Loucy (cell line): ENCODE measurements at regions not wholly inside any gene's neighbourhood (a gene's known extent, or its start where the extent isn't known, plus 50 kb on each side); places are given as distances from the start of the nearest gene placed in this dataset.

Experiments
- H2AFZ ChIP-seq: fragments of 200-600 bp; sonication (generic); 2 replicates; pipeline ENCODE4 v1.6.0; 2016; ENCODE audit warnings: antibody characterized with exemption, mild to moderate bottlenecking, low read length, moderate library complexity
- H3F3A ChIP-seq: fragments of 200-600 bp; 2 replicates; pipeline ENCODE4 v1.6.0; 2016; ENCODE audit warnings: antibody characterized with exemption, low read depth, mild to moderate bottlenecking
- H3K27me3 ChIP-seq: fragments of 200-600 bp; sonication (generic); 2 replicates; pipeline ENCODE4 v1.6.1; 2014; ENCODE audit warnings: low read length, mild to moderate bottlenecking; ENCODE audit not compliant: insufficient read depth, poor library complexity, severe bottlenecking
- H3K36me3 ChIP-seq: fragments of 200-600 bp; sonication (generic); 2 replicates; pipeline ENCODE4 v1.6.1; 2016; ENCODE audit warnings: low read length; ENCODE audit not compliant: insufficient read depth
- H3K4me1 ChIP-seq: fragments of 200-600 bp; sonication (generic); 2 replicates; pipeline ENCODE4 v1.5.1; 2014; ENCODE audit warnings: low read length, mild to moderate bottlenecking; ENCODE audit not compliant: insufficient read depth, poor library complexity, severe bottlenecking
- H3K4me2 ChIP-seq: fragments of 200-600 bp; sonication (generic); 2 replicates; pipeline ENCODE4 v1.6.0; 2014; ENCODE audit warnings: antibody characterized with exemption, low read length, low read depth, mild to moderate bottlenecking; ENCODE audit not compliant: poor library complexity, severe bottlenecking
- H3K4me3 ChIP-seq: fragments of 200-600 bp; sonication (generic); 2 replicates; pipeline ENCODE4 v1.5.1; 2014; ENCODE audit warnings: low read length, mild to moderate bottlenecking, mixed read lengths; ENCODE audit not compliant: poor library complexity, severe bottlenecking
- H3K79me2 ChIP-seq: fragments of 200-600 bp; sonication (generic); 2 replicates; pipeline ENCODE4 v1.6.1; 2014; ENCODE audit warnings: low read length; ENCODE audit not compliant: insufficient read depth
- H3K9ac ChIP-seq: fragments of 200-600 bp; sonication (generic); 2 replicates; pipeline ENCODE4 v1.6.0; 2014; ENCODE audit warnings: mild to moderate bottlenecking, low read depth, low read length, moderate library complexity; ENCODE audit not compliant: poor library complexity, severe bottlenecking
- H3K9me2 ChIP-seq: fragments of 200-600 bp; sonication (generic); replicated peaks from 2 replicates; pipeline ENCODE4 v1.6.1; 2016; ENCODE audit warnings: low read depth, low read length, mixed read lengths
- H3K9me3 ChIP-seq: fragments of 200-600 bp; sonication (generic); 2 replicates; pipeline ENCODE4 v1.6.1; 2014; ENCODE audit warnings: mild to moderate bottlenecking, antibody characterized with exemption, low read length, low read depth; ENCODE audit not compliant: insufficient read depth
- H4K20me1 ChIP-seq: fragments of 200-600 bp; sonication (generic); 2 replicates; pipeline ENCODE4 v1.6.0; 2014; ENCODE audit warnings: antibody characterized with exemption, low read length, mild to moderate bottlenecking; ENCODE audit not compliant: insufficient read depth, poor library complexity, severe bottlenecking
- EZH2phosphoT487 ChIP-seq: fragments of 200-600 bp; IDR thresholded peaks from 2 replicates; pipeline ENCODE4 v1.6.1; 2018; ENCODE audit warnings: antibody characterized with exemption, mild to moderate bottlenecking, moderate library complexity, borderline replicate concordance
- TF ChIP-seq, protein P1 (sequence below): fragments of 200-600 bp; sonication (generic); conservative IDR thresholded peaks from 2 replicates; pipeline ENCODE4 v1.5.1; 2014; ENCODE audit warnings: mild to moderate bottlenecking, antibody characterized with exemption, low read length

GRCh38 chr6:62737792-62738191 is 451.8 kb upstream of the KHDRBS2 start:
- H2AFZ ChIP-seq, result no peak overlapping the region
- no peak for TF ChIP-seq EZH2phosphoT487
- no peaks in the 10 kb centered on the region for H3K79me2 ChIP-seq

GRCh38 chr6:62721408-62721807 is 435.4 kb upstream of the KHDRBS2 start:
- Histone ChIP-seq H3K4me1 (no peaks in the 10 kb centered on the region), H3K36me3 (no peaks in the 10 kb centered on the region), H4K20me1 (no peaks in the 10 kb centered on the region), H2AFZ (no peak overlapping the region), H3K4me3 (no peak overlapping the region), H3K9me2 (no peaks in the 10 kb centered on the region), H3K9me3 (0 out of 2 replicates have a peak, but pooled peaks cover 1% of the 10 kb centered on the region), H3K4me2 (no peak overlapping the region), H3K79me2 (no peaks in the 10 kb centered on the region), H3K27me3 (no peaks in the 10 kb centered on the region), H3F3A (no peaks in the 10 kb centered on the region), H3K9ac (no peak overlapping the region)
- TF ChIP-seq, protein P1, sequence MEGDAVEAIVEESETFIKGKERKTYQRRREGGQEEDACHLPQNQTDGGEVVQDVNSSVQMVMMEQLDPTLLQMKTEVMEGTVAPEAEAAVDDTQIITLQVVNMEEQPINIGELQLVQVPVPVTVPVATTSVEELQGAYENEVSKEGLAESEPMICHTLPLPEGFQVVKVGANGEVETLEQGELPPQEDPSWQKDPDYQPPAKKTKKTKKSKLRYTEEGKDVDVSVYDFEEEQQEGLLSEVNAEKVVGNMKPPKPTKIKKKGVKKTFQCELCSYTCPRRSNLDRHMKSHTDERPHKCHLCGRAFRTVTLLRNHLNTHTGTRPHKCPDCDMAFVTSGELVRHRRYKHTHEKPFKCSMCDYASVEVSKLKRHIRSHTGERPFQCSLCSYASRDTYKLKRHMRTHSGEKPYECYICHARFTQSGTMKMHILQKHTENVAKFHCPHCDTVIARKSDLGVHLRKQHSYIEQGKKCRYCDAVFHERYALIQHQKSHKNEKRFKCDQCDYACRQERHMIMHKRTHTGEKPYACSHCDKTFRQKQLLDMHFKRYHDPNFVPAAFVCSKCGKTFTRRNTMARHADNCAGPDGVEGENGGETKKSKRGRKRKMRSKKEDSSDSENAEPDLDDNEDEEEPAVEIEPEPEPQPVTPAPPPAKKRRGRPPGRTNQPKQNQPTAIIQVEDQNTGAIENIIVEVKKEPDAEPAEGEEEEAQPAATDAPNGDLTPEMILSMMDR, result no peak
- TF ChIP-seq EZH2phosphoT487, result no peak

More at GRCh38 chr6:62737792-62738191, 451.8 kb upstream of the KHDRBS2 start:
- Histone ChIP-seq H3K4me2 (no peak overlapping the region), H3K4me1 (no peaks in the 10 kb centered on the region), H4K20me1 (no peaks in the 10 kb centered on the region), H3F3A (no peaks in the 10 kb centered on the region), H3K27me3 (no peaks in the 10 kb centered on the region), H3K9me2 (no peaks in the 10 kb centered on the region), H3K9ac (no peak overlapping the region), H3K36me3 (no peaks in the 10 kb centered on the region), H3K4me3 (no peak overlapping the region), H3K9me3 (no peaks in the 10 kb centered on the region; the same call in 1 of the 2 replicates)

DNA sequence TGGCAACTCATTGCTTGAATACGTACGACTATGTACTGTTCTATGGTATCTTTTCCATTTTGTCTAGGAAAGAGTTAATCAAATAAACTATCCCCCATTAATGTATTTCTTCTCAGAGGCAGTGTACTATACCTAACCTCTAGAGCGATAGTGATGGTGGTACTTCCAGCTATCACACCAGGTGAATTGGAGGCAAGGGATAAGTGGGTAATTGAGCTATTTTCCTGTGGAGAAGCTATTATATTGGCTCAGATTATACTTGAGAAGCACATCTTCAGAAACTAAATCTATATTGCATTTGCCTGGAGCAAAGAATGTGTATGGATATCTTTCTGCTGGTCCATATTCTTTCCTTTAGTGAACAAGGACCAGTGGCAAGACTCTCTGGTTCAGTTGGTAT is 430.7 kb upstream of the KHDRBS2 start:
- Histone ChIP-seq H3K9me2 (no peaks in the 10 kb centered on the region), H3K4me3 (no peak overlapping the region), H3K9ac (no peak overlapping the region), H3F3A (no peaks in the 10 kb centered on the region), H3K79me2 (no peaks in the 10 kb centered on the region), H4K20me1 (no peaks in the 10 kb centered on the region), H2AFZ (no peak overlapping the region), H3K36me3 (no peaks in the 10 kb centered on the region), H3K27me3 (no peaks in the 10 kb centered on the region), H3K4me2 (no peak overlapping the region), H3K9me3 (no peaks in the 10 kb centered on the region), H3K4me1 (no peaks in the 10 kb centered on the region)
- no peak for TF ChIP-seq EZH2phosphoT487
- TF ChIP-seq, protein P1, result no peak

- Histone ChIP-seq H3K4me1 (no peaks in the 10 kb centered on the region), H3F3A (no peaks in the 10 kb centered on the region), H2AFZ (no peak overlapping the region), H3K4me2 (no peak overlapping the region), H3K9me2 (no peaks in the 10 kb centered on the region), H3K9me3 (no peaks in the 10 kb centered on the region), H3K79me2 (no peaks in the 10 kb centered on the region), H3K36me3 (no peaks in the 10 kb centered on the region), H4K20me1 (no peaks in the 10 kb centered on the region), H3K9ac (no peak overlapping the region), H3K4me3 (no peak overlapping the region), H3K27me3 (no peaks in the 10 kb centered on the region)
- no peak for TF ChIP-seq EZH2phosphoT487
- TF ChIP-seq, protein P1, result no peak
Measured at GRCh38 chr6:62714112-62714511, 428.1 kb upstream of the KHDRBS2 start.
